Transverse colon (tissue), 4 donors: ENCODE measurements at regions not wholly inside any gene's neighbourhood (a gene's known extent, or its start where the extent isn't known, plus 50 kb on each side); places are given as distances from the start of the nearest gene placed in this dataset.

ENCODE experiments used
- CTCF ChIP-seq, 5 experiments: fragments of 200-600 bp in 3 of 5; fragments of 450-650 bp in 2 of 5; sonication (generic) in 3 of 5; IDR thresholded peaks; 1 replicate in 2 of 5; 2 replicates in 3 of 5; pipeline ENCODE4 v1.5.1; 2016 to 2017; ENCODE audit warnings: antibody characterized with exemption in 5 of 5, inconsistent platforms in 3 of 5, mild to moderate bottlenecking in 2 of 5, moderate library complexity in 1 of 5
- EP300 ChIP-seq: sonication (generic); formaldehyde crosslinking; IDR thresholded peaks from one replicate; pipeline ENCODE4 v1.6.1; 2017; ENCODE audit warnings: antibody characterized with exemption, low read depth
- POLR2A ChIP-seq: fragments of 450-650 bp; IDR thresholded peaks from one replicate; pipeline ENCODE4 v1.6.1; 2016; ENCODE audit warnings: antibody characterized with exemption, mild to moderate bottlenecking, moderate library complexity
- POLR2AphosphoS5 ChIP-seq, 3 donors: sonication (generic); formaldehyde crosslinking; IDR thresholded peaks; one replicate each; pipeline ENCODE4 v1.6.1; 2016; ENCODE audit warnings: antibody characterized with exemption in 3 of 3

GRCh38 chr5:159403906-159404681 is 73.8 kb upstream of the IL12B start:
- no peak for TF ChIP-seq EP300
- TF ChIP-seq POLR2AphosphoS5 (IDR thresholded peaks at IDR 0.05), result no peak
- TF ChIP-seq CTCF (IDR thresholded peaks at IDR 0.05), result no peak
- TF ChIP-seq POLR2A, result no peak
